NCI-H446 treated with DMSO at 0.1 percent for 48 hours (cell line): ENCODE measurements at regions not wholly inside any gene's neighbourhood (a gene's known extent, or its start where the extent isn't known, plus 50 kb on each side); places are given as distances from the start of the nearest gene placed in this dataset.
"Not testable (repeated sequence)": the region's sequence is repeated elsewhere in the genome, so short reads cannot be mapped to it uniquely, and the experiment has no call there.

Experiments used
- DNase-seq: peaks from one replicate; lab custom pipeline; 2025; lab: John Stamatoyannopoulos, UW

DNA sequence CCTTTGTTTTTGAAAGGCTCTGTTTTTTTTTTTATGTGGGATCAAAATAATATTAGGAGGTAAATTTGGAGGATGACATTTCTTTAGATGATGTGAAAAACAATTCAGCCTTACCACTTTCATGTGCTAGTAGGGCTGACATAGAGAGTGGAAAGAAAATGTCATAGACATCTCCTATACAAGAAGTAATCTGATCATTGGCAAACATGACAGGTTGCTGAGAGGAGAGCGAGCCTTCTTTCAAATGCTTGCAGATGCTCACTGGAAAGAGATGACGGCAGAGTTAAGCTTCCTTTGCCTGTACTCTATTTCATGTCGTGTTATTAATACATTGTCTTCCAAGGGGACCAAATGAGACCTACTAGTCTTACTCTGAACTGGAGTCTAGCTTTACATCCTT is 160.1 kb upstream of the DAP start:
- DNase-seq, result no peak

DNA sequence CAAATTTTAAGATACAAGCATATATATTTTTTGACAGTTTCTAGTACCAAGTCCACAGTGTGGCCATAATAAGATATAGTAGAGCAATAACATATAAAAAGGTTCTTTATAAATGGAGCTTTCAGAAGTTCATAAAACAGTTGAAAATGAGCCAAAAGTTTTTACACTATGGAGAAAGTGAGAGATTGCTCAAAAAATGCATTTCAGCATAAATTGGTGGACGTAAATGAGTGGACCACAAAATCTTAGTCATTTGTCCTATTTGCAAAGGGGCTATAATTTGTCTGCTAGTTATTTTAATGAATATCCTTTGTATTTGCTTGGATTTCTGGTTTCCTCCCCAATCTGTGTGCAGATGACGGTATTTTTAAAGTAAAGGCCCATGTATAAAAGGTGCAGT is 159.4 kb upstream of the DAP start:
- no peak for DNase-seq

DNA sequence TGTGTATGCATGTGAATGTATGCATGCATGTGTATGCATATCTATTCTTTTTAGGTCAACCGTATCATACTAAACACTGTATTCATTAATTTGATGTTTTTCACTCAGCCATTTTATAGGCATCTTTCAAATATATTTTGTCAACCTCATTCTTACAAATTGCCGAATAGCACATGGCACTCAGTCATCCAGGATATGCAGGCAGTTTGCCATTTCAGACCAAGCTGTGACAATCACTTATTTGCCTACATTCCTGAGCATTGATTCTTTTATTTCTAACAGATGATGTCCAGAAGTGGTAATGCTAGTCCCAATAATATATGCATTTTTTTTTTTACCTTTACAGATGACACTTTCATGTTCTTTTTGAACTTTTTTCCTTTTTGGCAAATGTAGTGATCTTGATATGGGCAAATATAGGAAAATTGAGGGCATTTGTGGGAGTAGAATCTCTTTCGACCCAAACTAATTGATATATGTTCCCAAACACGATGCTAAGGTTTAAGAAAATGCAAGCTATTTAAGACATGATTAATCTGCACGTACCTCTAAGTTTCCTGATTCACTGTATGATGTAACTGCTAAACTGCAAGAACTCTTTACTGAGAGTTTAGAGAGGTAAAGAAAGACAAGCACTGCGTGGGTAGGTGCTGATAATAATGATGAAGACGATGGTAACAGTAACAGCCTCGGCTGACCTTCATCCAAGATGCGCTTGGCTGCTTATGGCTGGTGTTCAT is 153.9 kb upstream of the DAP start:
- no peak for DNase-seq

DNA sequence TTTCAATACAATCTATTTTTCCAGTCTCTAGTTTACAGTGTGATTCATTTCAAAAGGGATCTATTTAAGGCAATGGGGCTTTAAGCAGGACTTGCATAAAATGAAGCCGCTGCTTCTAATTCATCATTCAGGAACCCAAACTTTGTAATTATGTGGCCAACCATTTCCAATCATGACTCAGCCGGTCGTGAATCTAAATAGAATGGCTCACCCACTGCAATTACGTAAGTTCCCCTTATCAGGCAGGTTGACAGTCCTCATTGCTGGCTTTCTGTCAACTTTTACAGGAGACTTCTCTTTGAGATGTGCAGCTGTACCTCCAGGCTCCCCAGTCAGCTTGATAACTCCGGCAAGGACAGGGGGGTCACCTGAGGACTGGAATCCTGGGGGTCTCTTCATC is 152.8 kb upstream of the DAP start:
- DNase-seq, result no peak

DNA sequence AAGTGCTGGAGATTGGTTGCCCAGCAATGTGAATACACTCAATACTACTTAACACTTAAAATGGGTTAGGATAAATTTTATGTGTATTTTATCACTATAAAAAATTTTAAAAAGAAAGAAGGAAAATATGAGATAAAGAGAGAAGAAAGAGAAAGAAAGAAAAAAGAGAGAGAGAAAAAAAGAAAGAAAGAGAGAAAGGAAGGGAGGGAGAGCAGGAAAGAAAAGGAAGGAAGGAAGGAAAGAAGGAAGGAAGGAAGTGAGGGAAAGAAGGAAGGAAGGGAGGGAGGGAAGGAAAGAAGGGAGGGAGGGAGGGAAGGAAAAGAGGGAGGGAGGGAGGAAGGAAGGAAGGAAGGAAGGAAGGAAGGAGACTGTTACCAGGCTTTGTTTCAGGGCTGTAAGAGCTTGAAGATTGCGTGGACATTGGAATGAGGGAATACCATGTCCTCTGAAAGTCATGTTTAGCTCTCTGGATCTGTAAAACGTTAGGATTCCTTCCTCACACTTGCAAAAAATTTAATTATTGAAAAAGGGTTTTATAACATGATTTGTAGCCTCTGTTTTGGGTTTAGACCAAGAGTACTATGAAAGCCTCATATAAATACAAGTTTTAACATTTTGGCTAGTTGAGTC is 152.3 kb upstream of the DAP start:
- DNase-seq, result no peak

DNA sequence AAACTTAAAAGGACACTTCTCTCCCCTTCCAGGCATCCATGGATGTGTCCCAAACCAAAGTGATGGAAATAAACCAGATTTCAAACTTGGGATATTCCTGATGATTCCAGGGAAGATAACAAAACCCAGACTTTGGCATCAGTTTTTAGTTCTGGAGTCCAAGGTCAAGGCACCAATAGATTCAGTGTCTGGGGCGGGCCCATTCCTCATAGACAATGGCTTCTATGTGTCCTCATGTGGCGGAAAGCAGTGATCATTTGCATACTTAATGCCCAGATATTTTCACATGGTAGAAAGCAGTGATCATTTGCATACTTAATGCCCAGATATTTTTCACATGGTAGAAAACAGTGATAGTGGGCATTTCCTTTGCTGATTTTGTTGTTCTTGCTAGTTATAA is 151.4 kb upstream of the DAP start:
- no peak for DNase-seq

DNA sequence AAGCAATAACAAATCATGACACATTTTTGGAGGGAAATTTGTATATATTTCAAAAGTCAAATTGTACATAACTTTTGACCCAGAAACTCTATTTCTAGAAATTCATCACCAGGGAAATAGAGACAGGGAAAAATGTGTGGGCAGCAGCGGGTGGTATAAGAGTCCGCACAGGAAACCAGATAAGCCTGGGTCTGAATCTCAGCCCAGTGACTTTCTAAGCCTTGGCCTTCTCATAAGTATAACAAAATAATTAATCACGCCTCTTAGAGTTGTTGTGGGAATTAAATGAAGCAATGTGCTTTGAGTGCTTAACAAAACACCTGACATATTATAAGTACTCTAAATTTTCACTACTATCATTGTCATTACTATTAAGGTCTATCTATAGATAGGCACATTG is 149.2 kb upstream of the DAP start:
- no peak for DNase-seq

DNA sequence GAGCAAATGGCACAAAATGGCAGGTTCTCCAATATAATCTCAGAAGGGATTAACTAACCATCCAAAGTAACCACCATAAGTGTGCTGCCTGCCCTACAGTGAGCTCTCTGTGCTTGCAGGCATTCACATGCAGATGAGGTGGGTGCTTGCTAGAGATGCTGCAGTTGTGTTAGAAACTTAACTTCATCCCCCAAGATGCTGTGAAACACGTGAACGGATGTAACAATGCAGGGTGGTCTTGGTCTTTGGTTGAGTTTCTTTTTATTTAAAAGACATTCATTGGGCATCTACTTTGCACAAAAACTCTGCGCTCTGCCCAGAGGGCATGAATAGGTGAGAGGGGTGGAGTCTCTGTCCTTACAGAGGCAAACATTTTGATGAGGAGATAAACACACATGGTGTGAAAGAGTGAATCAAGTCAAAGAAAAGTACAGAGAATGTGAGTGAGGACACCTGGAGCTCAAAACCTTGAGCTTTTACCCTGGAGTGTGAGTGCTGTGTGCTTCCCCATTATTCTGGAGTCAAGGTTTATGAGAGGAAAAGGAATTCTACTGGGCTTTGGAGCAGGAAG is 143.9 kb upstream of the DAP start:
- DNase-seq, result no peak

DNA sequence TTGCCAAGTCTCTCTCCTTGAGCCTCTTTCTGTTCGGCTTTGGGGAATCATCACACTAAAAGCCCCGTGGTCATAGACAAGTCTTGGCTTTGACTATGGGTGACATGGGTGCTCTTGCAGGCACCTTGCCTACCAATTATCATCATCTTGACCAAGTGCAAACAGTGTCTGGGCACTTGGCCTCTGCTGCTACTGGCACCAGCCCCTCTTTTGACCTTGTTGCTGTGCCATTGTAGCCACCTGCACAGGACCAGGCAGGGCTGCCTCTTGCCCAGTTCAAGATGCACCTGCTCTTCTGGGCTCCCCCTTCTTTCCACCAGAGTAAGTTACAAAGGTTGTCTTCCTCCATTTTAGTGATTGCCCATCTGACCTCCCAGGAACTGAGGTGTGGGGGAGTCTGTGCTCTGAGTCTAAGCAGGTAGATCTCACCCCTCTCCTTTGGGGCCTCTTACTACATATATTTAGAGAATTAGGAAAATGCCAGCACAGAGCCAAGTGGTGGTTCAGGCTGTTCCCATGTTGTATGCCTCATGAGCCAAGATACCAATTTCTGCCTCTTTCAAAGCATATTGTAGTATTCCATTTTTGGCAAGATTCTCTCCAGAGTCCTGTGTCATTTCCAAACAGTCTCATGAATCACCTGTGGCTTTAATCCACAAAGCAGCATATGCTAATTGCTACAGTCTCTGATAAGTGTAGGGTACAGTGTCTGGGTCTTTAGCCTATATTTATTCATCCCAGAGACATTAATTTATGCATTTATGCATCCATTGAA is 142.9 kb upstream of the DAP start:
- peak; percentile 19 for DNase-seq

DNA sequence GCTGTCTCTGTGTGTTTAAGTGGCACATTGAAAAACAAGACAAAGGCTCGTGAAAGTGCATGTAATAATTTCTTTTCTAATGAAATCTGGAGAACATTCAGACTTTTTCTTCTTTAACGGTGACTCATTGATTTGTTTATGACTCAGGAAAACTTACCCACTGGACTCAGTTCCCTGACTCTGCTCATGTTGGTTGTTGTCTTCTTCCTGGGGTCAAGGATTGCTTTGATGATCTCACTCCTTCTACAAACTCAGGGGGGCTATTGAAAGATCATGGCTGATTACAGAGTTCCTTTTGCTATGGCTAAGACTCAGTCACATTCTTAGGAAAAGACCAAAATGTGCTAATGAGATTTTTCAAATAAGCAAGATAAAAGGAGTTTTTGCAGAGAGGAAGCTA is 141.1 kb upstream of the DAP start:
- no peak for DNase-seq

DNA sequence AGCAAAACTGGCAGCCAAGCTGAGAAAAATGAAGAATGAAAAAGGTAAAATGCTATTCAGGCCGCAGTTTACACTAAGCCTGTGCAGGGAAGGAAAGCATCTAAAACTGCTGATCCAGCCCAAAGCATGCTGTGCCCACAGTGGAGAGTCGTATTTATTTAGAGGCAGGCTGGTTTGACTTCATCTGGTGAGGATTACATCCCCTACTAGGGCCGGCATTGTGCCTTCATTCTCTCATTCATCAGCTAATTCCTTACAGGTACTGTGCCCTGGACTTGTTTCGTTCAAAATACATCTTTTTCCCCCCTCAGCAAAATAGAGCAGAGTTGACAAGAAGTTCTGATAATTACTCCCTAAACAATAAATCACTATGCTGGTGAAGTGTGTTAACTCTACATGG is 137.5 kb upstream of the DAP start:
- DNase-seq, result no peak

DNA sequence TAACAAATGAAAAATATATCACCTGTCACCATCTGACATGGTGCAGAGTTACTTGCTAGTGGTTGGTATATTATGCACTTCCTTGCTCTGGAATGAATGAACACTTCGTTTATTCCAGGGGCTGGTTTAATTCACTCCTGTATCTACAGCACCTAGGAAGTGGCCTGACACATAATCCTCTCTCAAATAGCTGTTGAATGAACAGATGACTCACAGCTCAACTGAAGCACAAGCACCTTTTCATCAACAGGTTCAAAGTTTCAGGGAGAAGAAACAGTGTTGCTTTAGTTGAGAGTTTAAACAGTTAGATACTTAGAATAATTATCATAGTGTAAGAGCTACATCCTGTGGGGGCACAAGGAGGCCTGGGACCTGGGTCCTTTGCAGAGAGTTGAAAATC is 135.0 kb upstream of the DAP start:
- no peak for DNase-seq

DNA sequence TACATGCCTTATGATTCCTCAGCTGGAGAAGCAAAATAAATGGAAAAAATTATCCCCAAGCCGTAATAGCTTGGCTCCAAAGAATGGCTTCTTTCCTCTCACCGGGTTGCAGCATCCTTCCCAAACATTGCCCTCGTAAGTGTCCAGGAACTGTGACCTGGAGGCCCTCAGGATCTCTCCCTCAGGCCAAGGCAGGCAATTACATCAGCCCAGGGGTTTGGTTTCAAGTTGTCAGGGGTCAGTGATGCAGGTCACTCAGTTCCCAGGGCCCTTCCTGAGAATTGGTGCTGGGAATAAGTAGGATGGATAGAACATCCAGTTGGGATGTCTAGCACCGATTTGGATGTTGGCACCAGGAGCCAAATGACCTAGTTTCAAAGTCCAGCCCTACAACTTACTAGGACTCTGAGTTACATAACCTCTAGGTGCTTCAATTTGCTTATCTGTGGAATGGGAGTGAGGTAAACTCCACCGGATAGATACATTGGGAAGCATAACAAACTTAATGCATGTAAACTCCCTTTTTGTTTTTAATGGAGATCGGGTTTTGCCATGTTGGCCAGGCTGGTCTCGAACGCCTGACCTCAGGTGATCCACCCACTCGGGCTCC is 133.5 kb upstream of the DAP start:
- no peak for DNase-seq

DNA sequence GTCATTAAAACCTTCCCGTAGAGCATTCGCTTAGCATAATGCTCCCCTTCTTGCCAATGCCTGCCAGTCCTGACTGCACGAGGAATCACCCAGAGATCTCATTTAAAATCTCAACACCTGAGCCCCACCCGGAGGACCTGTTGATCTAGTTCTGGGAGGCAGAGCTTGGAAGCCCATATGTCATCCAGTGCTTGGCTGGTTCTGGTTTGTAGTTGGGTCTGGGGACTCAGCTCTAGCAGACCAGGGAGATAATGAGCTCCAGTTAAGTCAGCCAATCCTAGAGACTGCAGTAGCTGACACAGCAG is 131.8 kb upstream of the DAP start:
- DNase-seq, result no peak

DNA sequence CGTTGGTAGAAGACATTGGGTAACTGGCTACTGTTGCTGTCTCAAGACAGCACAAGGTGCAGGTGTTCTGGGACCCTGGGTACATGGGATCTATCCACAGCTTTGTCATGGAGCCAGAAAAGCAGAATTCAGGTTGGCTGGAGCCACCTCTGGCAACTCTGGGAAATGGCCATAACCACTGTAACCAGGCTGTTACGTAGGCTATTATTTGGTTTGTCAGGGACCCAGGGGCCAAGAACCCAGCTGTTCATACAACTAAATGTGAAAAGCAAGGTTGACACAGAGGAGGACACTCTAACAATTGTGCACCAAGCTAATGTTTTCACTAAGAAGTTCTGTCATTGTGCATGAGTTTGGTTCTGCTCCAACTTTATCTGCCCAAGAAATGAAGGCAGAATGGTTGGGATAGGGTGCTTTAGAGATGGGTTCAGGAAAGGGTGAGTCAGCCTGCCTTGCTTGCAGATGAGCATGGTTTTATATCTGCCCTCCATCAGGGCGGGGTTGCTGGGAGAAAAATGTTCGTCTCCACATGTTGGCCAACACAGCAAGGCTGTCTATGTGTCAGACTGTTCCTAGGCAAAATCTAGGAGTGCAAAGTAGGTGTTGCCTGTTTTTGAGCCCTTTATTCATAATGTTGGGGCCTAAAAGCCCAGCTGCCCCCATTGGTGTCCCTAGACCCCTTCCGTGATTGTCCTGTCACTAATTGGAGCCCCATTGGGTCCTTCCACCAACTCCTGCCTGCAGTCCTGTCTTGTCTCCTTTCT is 131.3 kb upstream of the DAP start:
- DNase-seq, result no peak

DNA sequence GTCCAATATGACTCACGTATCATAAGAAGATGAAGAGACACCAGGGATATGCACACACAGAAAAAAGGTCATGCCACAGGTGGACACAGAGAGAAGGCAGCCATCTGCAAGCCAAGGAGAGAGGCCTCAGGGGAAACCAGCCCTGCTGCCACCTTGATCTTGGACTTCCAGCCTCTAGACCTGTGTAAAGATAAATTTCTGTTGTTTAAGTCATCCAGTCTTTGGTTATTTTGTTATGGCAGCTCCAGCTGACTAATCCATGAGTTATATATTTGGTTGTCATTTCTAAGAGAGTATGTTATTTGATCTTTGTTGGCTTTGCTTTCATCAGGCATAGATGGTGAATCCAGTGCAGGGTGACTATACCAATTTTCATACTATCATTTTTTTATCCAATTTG is 130.2 kb upstream of the DAP start:
- DNase-seq, result no peak

DNA sequence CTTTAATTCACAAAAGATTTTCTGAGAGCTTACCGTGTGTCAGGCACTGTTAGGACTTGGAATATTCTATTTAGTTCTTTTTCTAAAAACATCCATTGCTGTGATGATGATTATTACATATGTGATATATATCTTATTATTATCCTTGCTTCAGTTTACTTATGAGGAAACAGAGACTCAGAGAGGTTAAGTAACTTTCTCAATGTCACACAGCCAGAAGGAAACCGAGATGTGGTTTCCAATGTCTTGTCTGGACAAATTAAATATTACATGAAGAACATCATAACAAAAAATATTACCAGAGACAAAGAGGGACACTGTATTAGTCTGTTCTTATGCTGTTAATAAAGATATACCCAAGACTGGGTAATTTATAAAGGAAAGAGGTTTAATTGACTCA is 125.5 kb upstream of the DAP start:
- no peak for DNase-seq

DNA sequence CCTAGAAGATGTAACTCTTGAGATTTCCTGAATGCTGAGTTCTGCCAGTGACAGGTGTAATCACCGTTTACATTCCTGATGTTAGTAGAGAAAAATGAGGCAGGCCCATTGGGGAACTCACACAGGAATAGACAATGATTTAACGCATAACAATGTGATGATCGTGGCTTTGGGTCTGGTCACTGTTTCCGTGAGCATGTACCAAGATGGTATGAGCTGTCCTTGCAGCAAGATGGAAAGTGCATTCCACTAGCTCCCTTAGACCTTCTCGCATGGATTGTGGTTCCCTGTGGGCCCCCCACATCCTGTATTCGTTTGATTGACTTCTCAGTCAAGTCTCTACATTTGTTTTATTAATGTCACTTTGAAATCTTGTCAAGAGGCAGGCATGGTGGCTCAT is 124.0 kb upstream of the DAP start:
- no peak for DNase-seq

DNA sequence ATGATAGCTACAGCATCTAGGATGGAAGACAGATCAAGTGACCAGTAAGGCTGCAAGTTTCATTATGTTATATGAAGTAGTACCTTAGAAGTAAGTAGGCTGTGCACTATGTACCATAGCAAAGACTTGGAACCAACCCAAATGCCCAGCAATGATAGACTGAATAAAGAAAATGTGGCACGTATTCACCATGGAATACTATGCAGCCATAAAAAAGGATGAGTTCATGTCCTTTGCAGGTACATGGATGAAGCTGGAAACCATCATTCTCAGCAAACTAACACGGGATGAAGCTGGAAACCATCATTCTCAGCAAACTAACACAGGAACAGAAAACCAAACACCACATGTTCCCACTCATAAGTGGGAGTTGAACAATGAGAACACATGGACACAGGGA is 122.9 kb upstream of the DAP start:
- DNase-seq, result not testable (repeated sequence)

DNA sequence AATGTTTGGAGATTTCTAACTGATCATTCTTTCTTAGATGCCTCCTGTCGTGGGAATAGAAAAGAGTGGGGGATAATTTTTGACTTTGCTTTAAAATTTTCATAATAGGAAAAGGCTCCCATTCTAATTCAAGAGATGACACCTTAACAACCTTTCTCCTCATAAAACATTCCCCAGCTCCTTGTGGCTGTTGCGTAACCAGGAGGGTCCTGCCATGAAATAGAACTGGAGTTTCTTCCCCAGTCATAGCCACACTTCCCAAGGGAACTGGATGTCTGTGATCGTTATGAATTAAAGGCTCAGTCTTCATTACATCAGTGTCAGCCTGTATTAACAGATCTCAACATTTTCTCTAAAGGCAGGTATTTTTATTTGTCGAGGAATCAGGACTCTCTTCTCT is 119.9 kb upstream of the DAP start:
- no peak for DNase-seq

DNA sequence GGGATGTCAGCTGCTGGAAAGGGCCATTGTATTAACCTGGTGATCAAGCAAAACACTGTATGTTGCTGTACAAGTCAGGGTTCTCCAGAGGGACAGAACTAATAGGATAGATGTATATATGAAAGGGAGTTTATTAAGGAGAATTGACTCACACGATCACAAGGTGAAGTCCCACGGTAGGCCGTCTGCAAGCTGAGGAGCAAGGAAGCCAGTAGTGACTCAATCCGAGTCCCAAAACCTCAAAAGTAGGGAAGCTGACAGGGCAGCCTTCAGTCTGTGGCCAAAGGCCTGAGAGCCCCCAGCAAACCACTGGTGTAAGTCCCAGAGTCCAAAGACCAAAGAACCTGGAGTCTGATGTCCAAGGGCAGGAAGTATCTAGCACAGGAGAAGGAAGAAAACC is 116.0 kb upstream of the DAP start:
- DNase-seq, result not testable (repeated sequence)
